ENCODE measurements at regions not wholly inside any gene's neighbourhood (a gene's known extent, or its start where the extent isn't known, plus 50 kb on each side); places are given as distances from the start of the nearest gene placed in this dataset.

DNA sequence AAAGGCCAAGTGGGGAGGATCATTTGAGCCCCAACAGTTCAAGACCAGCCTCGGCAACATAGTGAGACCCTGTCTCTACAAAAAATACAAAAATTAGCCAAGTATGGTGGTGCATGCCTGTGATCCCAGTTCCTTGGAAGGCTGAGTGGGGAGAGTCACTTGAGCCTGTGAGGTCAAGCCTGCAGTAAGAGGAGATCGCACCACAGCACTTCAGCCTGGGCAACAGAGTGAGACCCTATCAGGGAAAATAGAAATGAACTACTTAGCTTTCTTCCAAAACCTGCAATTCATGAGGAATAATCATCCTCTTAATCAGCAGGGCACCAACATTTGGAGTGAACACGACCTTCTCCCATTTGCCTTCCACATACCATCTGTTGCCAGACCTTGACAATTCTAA is 96.1 kb downstream of the OR2K2 start:
- TF ChIP-seq CTCF (IDR thresholded peaks at IDR 0.05; ENCODE audit: insufficient read depth, low read length) (no peak), SPI1 (IDR thresholded peaks at IDR 0.05; ENCODE audit: borderline replicate concordance, low read depth) (no peak)
- TF ChIP-seq, protein P1, sequence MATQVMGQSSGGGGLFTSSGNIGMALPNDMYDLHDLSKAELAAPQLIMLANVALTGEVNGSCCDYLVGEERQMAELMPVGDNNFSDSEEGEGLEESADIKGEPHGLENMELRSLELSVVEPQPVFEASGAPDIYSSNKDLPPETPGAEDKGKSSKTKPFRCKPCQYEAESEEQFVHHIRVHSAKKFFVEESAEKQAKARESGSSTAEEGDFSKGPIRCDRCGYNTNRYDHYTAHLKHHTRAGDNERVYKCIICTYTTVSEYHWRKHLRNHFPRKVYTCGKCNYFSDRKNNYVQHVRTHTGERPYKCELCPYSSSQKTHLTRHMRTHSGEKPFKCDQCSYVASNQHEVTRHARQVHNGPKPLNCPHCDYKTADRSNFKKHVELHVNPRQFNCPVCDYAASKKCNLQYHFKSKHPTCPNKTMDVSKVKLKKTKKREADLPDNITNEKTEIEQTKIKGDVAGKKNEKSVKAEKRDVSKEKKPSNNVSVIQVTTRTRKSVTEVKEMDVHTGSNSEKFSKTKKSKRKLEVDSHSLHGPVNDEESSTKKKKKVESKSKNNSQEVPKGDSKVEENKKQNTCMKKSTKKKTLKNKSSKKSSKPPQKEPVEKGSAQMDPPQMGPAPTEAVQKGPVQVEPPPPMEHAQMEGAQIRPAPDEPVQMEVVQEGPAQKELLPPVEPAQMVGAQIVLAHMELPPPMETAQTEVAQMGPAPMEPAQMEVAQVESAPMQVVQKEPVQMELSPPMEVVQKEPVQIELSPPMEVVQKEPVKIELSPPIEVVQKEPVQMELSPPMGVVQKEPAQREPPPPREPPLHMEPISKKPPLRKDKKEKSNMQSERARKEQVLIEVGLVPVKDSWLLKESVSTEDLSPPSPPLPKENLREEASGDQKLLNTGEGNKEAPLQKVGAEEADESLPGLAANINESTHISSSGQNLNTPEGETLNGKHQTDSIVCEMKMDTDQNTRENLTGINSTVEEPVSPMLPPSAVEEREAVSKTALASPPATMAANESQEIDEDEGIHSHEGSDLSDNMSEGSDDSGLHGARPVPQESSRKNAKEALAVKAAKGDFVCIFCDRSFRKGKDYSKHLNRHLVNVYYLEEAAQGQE (IDR thresholded peaks at IDR 0.05; ENCODE audit: insufficient replicate concordance, low read depth), result no peak

Data from HL-60 (cell line).